DMS 273 (cell line): ENCODE measurements at regions not wholly inside any gene's neighbourhood (a gene's known extent, or its start where the extent isn't known, plus 50 kb on each side); places are given as distances from the start of the nearest gene placed in this dataset.

Experiments
- DNase-seq: peaks from one replicate; lab custom pipeline; 2025; ENCODE audit not compliant: unreplicated experiment; lab: John Stamatoyannopoulos, UW

GRCh38 chr7:46397591-46397990, 476.5 kb upstream of the IGFBP3 start:
- no peak for DNase-seq

- no peak for DNase-seq
Measured at GRCh38 chr7:46396481-46396880, 475.4 kb upstream of the IGFBP3 start.

GRCh38 chr7:46393142-46393541, 472.1 kb upstream of the IGFBP3 start:
- DNase-seq = no peak

GRCh38 chr7:46391231-46392201, 470.4 kb upstream of the IGFBP3 start:
- DNase-seq = no peak

- no peak for DNase-seq
Measured at GRCh38 chr7:46390042-46390441, 469.0 kb upstream of the IGFBP3 start.

- no peak for DNase-seq
Measured at GRCh38 chr7:46389146-46389545, 468.1 kb upstream of the IGFBP3 start.

GRCh38 chr7:46387646-46388045, 466.6 kb upstream of the IGFBP3 start:
- DNase-seq = no peak

GRCh38 chr7:46386428-46387399, 465.6 kb upstream of the IGFBP3 start:
- DNase-seq = no peak

GRCh38 chr7:46385662-46386309, 464.7 kb upstream of the IGFBP3 start:
- no peak for DNase-seq

GRCh38 chr7:46383605-46384004, 462.5 kb upstream of the IGFBP3 start:
- DNase-seq = no peak

GRCh38 chr7:46369933-46370654, 449.0 kb upstream of the IGFBP3 start:
- no peak for DNase-seq

- no peak for DNase-seq
Measured at GRCh38 chr7:46368871-46369270, 447.8 kb upstream of the IGFBP3 start.

GRCh38 chr7:46366526-46366925, 445.5 kb upstream of the IGFBP3 start:
- DNase-seq = no peak

- DNase-seq = no peak
Measured at GRCh38 chr7:46363688-46364087, 442.6 kb upstream of the IGFBP3 start.

GRCh38 chr7:46360811-46361210, 439.7 kb upstream of the IGFBP3 start:
- DNase-seq = no peak

GRCh38 chr7:46360296-46360695, 439.2 kb upstream of the IGFBP3 start:
- DNase-seq = no peak

GRCh38 chr7:46357851-46358250, 436.8 kb upstream of the IGFBP3 start:
- no peak for DNase-seq

GRCh38 chr7:46357290-46357689, 436.2 kb upstream of the IGFBP3 start:
- DNase-seq = no peak

GRCh38 chr7:46356371-46356770, 435.3 kb upstream of the IGFBP3 start:
- no peak for DNase-seq

GRCh38 chr7:46355331-46355730, 434.3 kb upstream of the IGFBP3 start:
- no peak for DNase-seq
